Smooth muscle cell (in vitro differentiated cells): ENCODE measurements at regions not wholly inside any gene's neighbourhood (a gene's known extent, or its start where the extent isn't known, plus 50 kb on each side); places are given as distances from the start of the nearest gene placed in this dataset.

Source experiments
- DNase-seq: peaks from one replicate; lab custom pipeline; 2025; ENCODE audit not compliant: unreplicated experiment; lab: John Stamatoyannopoulos, UW
- H2AFZ ChIP-seq: fragments of 200-600 bp; sonication (generic); 2 replicates; pipeline ENCODE4 v1.6.0; 2016; ENCODE audit warnings: antibody characterized with exemption, low read depth, mild to moderate bottlenecking
- H3F3A ChIP-seq: fragments of 200-600 bp; sonication (generic); 2 replicates; pipeline ENCODE4 v1.6.0; 2017; ENCODE audit warnings: antibody characterized with exemption, low read depth
- H3K27ac ChIP-seq: fragments of 200-600 bp; sonication (generic); 2 replicates; pipeline ENCODE4 v1.5.1; 2016; ENCODE audit warnings: low read depth, mild to moderate bottlenecking
- H3K27me3 ChIP-seq: fragments of 200-600 bp; sonication (generic); 2 replicates; pipeline ENCODE4 v1.6.1; 2016; ENCODE audit warnings: low read depth, mild to moderate bottlenecking
- H3K36me3 ChIP-seq: fragments of 200-600 bp; sonication (generic); 2 replicates; pipeline ENCODE4 v1.5.1; 2016; ENCODE audit warnings: low read depth
- H3K4me1 ChIP-seq: fragments of 200-600 bp; sonication (generic); 2 replicates; pipeline ENCODE4 v1.5.1; 2016; ENCODE audit warnings: low read depth
- H3K4me2 ChIP-seq: fragments of 200-600 bp; sonication (generic); 2 replicates; pipeline ENCODE4 v1.6.0; 2016; ENCODE audit warnings: mild to moderate bottlenecking
- H3K4me3 ChIP-seq: fragments of 200-600 bp; sonication (generic); 2 replicates; pipeline ENCODE4 v1.5.1; 2016; ENCODE audit warnings: mild to moderate bottlenecking
- H3K79me2 ChIP-seq: fragments of 200-600 bp; sonication (generic); 2 replicates; pipeline ENCODE4 v1.6.0; 2016; ENCODE audit warnings: low read depth, mild to moderate bottlenecking
- H3K9ac ChIP-seq: fragments of 200-600 bp; sonication (generic); 2 replicates; pipeline ENCODE4 v1.6.0; 2016; ENCODE audit warnings: low read depth
- H3K9me3 ChIP-seq: fragments of 200-600 bp; sonication (generic); replicated peaks from 2 replicates; pipeline ENCODE4 v1.5.1; 2016; ENCODE audit warnings: low read depth
- H4K20me1 ChIP-seq: fragments of 200-600 bp; sonication (generic); 2 replicates; pipeline ENCODE4 v1.6.0; 2016; ENCODE audit warnings: low read depth
- WGBS: methylation state at CpG from one replicate; pipeline ENCODE4 v1.1.7; 2016; ENCODE audit warnings: low lambda C conversion rate; 5-methylcytosine and 5-hydroxymethylcytosine counted together
- TF ChIP-seq, protein P1 (sequence below): fragments of 200-600 bp; sonication (generic); IDR thresholded peaks from 2 replicates; pipeline ENCODE4 v1.5.1; 2017; ENCODE audit warnings: borderline replicate concordance, mild to moderate bottlenecking, antibody characterized with exemption; ENCODE audit not compliant: insufficient read depth, poor library complexity, severe bottlenecking

- no peaks in the 10 kb centered on the region for H3K9me3 ChIP-seq
- TF ChIP-seq, protein P1, sequence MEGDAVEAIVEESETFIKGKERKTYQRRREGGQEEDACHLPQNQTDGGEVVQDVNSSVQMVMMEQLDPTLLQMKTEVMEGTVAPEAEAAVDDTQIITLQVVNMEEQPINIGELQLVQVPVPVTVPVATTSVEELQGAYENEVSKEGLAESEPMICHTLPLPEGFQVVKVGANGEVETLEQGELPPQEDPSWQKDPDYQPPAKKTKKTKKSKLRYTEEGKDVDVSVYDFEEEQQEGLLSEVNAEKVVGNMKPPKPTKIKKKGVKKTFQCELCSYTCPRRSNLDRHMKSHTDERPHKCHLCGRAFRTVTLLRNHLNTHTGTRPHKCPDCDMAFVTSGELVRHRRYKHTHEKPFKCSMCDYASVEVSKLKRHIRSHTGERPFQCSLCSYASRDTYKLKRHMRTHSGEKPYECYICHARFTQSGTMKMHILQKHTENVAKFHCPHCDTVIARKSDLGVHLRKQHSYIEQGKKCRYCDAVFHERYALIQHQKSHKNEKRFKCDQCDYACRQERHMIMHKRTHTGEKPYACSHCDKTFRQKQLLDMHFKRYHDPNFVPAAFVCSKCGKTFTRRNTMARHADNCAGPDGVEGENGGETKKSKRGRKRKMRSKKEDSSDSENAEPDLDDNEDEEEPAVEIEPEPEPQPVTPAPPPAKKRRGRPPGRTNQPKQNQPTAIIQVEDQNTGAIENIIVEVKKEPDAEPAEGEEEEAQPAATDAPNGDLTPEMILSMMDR, result no peak
- H3K4me2 ChIP-seq, result no peak overlapping the region
- no peaks in the 10 kb centered on the region for H3K36me3 ChIP-seq
- WGBS, result 94% methylated on average over 6 of the region's 6 CpGs
- no peaks in the 10 kb centered on the region for H3K27me3 ChIP-seq
- H3F3A ChIP-seq, result no peaks in the 10 kb centered on the region
- no peaks in the 10 kb centered on the region for H3K79me2 ChIP-seq
- H3K9ac ChIP-seq, result no peak overlapping the region
- H3K27ac ChIP-seq, result no peak overlapping the region
- DNase-seq, result no peak
- no peaks in the 10 kb centered on the region for H3K4me1 ChIP-seq
- no peaks in the 10 kb centered on the region for H4K20me1 ChIP-seq
- H3K4me3 ChIP-seq, result no peak overlapping the region
- no peak overlapping the region for H2AFZ ChIP-seq
These were observed 92.7 kb upstream of the DTNBP1 start for GRCh38 chr6:15755526-15755925.

DNA sequence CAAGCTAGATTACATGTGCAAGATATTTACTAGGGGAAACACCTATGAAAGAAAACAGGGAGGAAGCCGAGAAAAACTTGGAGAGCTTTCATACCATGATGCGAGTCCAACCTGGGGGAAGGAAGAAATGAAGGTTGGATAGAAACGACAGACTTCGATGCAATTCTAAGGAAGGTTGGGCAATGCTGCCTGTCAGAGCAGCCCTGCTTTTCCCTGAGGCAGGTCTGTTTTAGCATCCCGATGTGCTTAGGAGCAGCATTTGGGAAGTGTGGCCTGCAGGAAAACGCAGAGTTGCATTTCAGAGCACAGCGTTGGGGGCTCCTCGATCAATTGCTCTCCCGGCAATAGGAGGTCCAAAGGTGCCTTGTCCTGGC, 91.9 kb upstream of the DTNBP1 start:
- Histone ChIP-seq H3K4me2 (no peak overlapping the region), H3K4me3 (no peak overlapping the region), H3K27me3 (no peaks in the 10 kb centered on the region), H3K27ac (no peak overlapping the region), H3K79me2 (no peaks in the 10 kb centered on the region), H3K36me3 (no peaks in the 10 kb centered on the region), H3K9ac (no peak overlapping the region), H3K9me3 (no peaks in the 10 kb centered on the region), H2AFZ (peak overlapping the region; percentile 41), H4K20me1 (no peaks in the 10 kb centered on the region), H3F3A (no peaks in the 10 kb centered on the region), H3K4me1 (no peaks in the 10 kb centered on the region)
- DNase-seq, result no peak
- WGBS, result 89% methylated on average over 9 of the region's 9 CpGs
- TF ChIP-seq, protein P1, result no peak

- H3K9ac ChIP-seq, result no peak overlapping the region
- TF ChIP-seq, protein P1, result no peak
- H4K20me1 ChIP-seq, result no peaks in the 10 kb centered on the region
- no peaks in the 10 kb centered on the region for H3F3A ChIP-seq
- no peak overlapping the region for H3K4me3 ChIP-seq
- no peaks in the 10 kb centered on the region for H3K9me3 ChIP-seq
- no peaks in the 10 kb centered on the region for H3K79me2 ChIP-seq
- H3K27ac ChIP-seq, result no peak overlapping the region
- no peak overlapping the region for H3K4me2 ChIP-seq
- H3K4me1 ChIP-seq, result no peaks in the 10 kb centered on the region
- WGBS, result 45% methylated on average over 5 of the region's 5 CpGs
- H2AFZ ChIP-seq, result peak overlapping the region; percentile 41
- no peaks in the 10 kb centered on the region for H3K36me3 ChIP-seq
- no peak for DNase-seq
- no peaks in the 10 kb centered on the region for H3K27me3 ChIP-seq
These were observed 91.3 kb upstream of the DTNBP1 start for GRCh38 chr6:15754035-15754705.

- TF ChIP-seq, protein P1, result peak; percentile 5
- no peak overlapping the region for H2AFZ ChIP-seq
- H3K9me3 ChIP-seq, result no peaks in the 10 kb centered on the region
- no peak for DNase-seq
- H3F3A ChIP-seq, result no peaks in the 10 kb centered on the region
- no peak overlapping the region for H3K27ac ChIP-seq
- no peaks in the 10 kb centered on the region for H3K36me3 ChIP-seq
- WGBS, result 51% methylated on average over 3 of the region's 3 CpGs
- no peaks in the 10 kb centered on the region for H3K27me3 ChIP-seq
- no peaks in the 10 kb centered on the region for H4K20me1 ChIP-seq
- no peak overlapping the region for H3K4me3 ChIP-seq
- H3K4me2 ChIP-seq, result no peak overlapping the region
- H3K4me1 ChIP-seq, result no peaks in the 10 kb centered on the region
- H3K9ac ChIP-seq, result no peak overlapping the region
- H3K79me2 ChIP-seq, result no peaks in the 10 kb centered on the region
These were observed 90.0 kb upstream of the DTNBP1 start for GRCh38 chr6:15752820-15753219.
